Tibial nerve (tissue), 1 donor: ENCODE measurements at regions not wholly inside any gene's neighbourhood (a gene's known extent, or its start where the extent isn't known, plus 50 kb on each side); places are given as distances from the start of the nearest gene placed in this dataset. TPM values are rescaled to one million over a fixed set of nuclear protein-coding genes. Genes with fewer than 3 reads are reported as not detected.

ENCODE experiments used
- small RNA-seq: library from RNA; depleted of rRNA; stranded (forward); fragments of <200 nt; gene quantifications from one replicate; pipeline ENCODE3, GENCODE V24; 2016

Small RNA genes lying in the stretch of these regions (small RNA-seq; reads per million reads assigned to genes)
- gene RN7SKP46, result not detected
